IMR-90 (cell line): ENCODE measurements at regions not wholly inside any gene's neighbourhood (a gene's known extent, or its start where the extent isn't known, plus 50 kb on each side); places are given as distances from the start of the nearest gene placed in this dataset.

Source experiments
- ATAC-seq: fragments of 200-7000 bp; cut with Tn5 transposase; 2 replicates; pipeline ENCODE4 v1.9.1; 2020; ENCODE audit warnings: low read depth, mild to moderate bottlenecking, moderate library complexity
- BruUV-seq: library from RNA; stranded (reverse); fragments of 400-500 nt; replicated peaks from 2 replicates; lab custom pipeline; 2021; lab: Mats Ljungman, UMichigan
- CTCF ChIA-PET: fragments of 300-600 bp; formaldehyde crosslinking; extraction: SDS; loops from one replicate; lab custom pipeline; 2021; ENCODE audit warnings: antibody characterized with exemption; lab: Yijun Ruan, JAX
- POLR2A ChIA-PET: fragments of 300-600 bp; sonication (Branson Sonifier 250); formaldehyde crosslinking; loops from one replicate; lab custom pipeline; 2022; ENCODE audit warnings: antibody characterized with exemption; ENCODE audit not compliant: unreplicated experiment; lab: Charles Lee
- DNase-seq: peaks from one replicate; pipeline ENCODE4 v3.0.0; 2013
- H2AFZ ChIP-seq: replicated peaks from 2 replicates; pipeline ENCODE3; 2013; ENCODE audit warnings: low read length, mild to moderate bottlenecking; ENCODE audit not compliant: poor library complexity
- H2AK5ac ChIP-seq: 2 replicates; pipeline ENCODE4 v1.6.1; 2013; ENCODE audit warnings: low read depth, low read length, inconsistent platforms
- H2AK9ac ChIP-seq: replicated peaks from 2 replicates; pipeline ENCODE3; 2013; ENCODE audit warnings: mild to moderate bottlenecking, low read depth, low read length, moderate library complexity; ENCODE audit not compliant: poor library complexity
- H2BK120ac ChIP-seq: 2 replicates; pipeline ENCODE4 v1.6.1; 2013; ENCODE audit warnings: low read depth, low read length, inconsistent platforms
- H2BK15ac ChIP-seq: 3 replicates; pipeline ENCODE4 v1.6.1; 2013; ENCODE audit warnings: low read depth, low read length, inconsistent platforms
- H2BK20ac ChIP-seq: 2 replicates; pipeline ENCODE4 v1.6.1; 2013; ENCODE audit warnings: low read depth, mild to moderate bottlenecking, inconsistent platforms, low read length, moderate library complexity
- H2BK5ac ChIP-seq: 2 replicates; pipeline ENCODE4 v1.6.1; 2013; ENCODE audit warnings: mild to moderate bottlenecking, low read depth, low read length, inconsistent platforms; ENCODE audit not compliant: poor library complexity, severe bottlenecking
- H3K14ac ChIP-seq: replicated peaks from 2 replicates; pipeline ENCODE4 v1.6.1; 2013; ENCODE audit warnings: low read depth, low read length, inconsistent platforms
- H3K18ac ChIP-seq: 2 replicates; pipeline ENCODE4 v1.6.1; 2013; ENCODE audit warnings: low read depth, low read length, control low read depth
- H3K23ac ChIP-seq: 2 replicates; pipeline ENCODE4 v1.6.1; 2013; ENCODE audit warnings: low read depth, low read length, inconsistent platforms
- H3K27ac ChIP-seq: 2 replicates; pipeline ENCODE4 v1.5.1; 2013; ENCODE audit warnings: mild to moderate bottlenecking, control low read depth, low read length; ENCODE audit not compliant: insufficient read depth
- H3K27me3 ChIP-seq: 2 replicates; pipeline ENCODE4 v1.6.1; 2013; ENCODE audit warnings: low read length; ENCODE audit not compliant: control insufficient read depth, insufficient read depth
- H3K36me3 ChIP-seq: 2 replicates; pipeline ENCODE4 v1.6.1; 2013; ENCODE audit warnings: low read length, mixed read lengths; ENCODE audit not compliant: control insufficient read depth, insufficient read depth
- H3K4ac ChIP-seq: 2 replicates; pipeline ENCODE4 v1.6.1; 2013; ENCODE audit warnings: low read depth, low read length, inconsistent platforms
- H3K4me1 ChIP-seq: 2 replicates; pipeline ENCODE4 v1.6.1; 2013; ENCODE audit warnings: low read length, mixed read lengths; ENCODE audit not compliant: control insufficient read depth, insufficient read depth
- H3K4me2 ChIP-seq: 2 replicates; pipeline ENCODE4 v1.6.1; 2013; ENCODE audit warnings: low read depth, mild to moderate bottlenecking, control low read depth, low read length, moderate library complexity
- H3K4me3 ChIP-seq: 2 replicates; pipeline ENCODE4 v1.5.1; 2013; ENCODE audit warnings: low read depth, mild to moderate bottlenecking, control low read depth, low read length, moderate library complexity; ENCODE audit not compliant: insufficient read depth
- H3K56ac ChIP-seq: 2 replicates; pipeline ENCODE4 v1.6.1; 2013; ENCODE audit warnings: low read length, inconsistent platforms; ENCODE audit not compliant: insufficient read depth; ENCODE audit errors: extremely low read depth
- H3K79me1 ChIP-seq, 2 experiments: 2 replicates each; pipeline ENCODE4 v1.6.1; 2013; ENCODE audit warnings: low read length in 2 of 2, inconsistent platforms in 1 of 2, low read depth in 1 of 2
- H3K9ac ChIP-seq: 2 replicates; pipeline ENCODE4 v1.6.1; 2013; ENCODE audit warnings: low read depth, low read length, control low read depth
- H3K9me1 ChIP-seq: 2 replicates; pipeline ENCODE4 v1.6.1; 2013; ENCODE audit warnings: low read length, inconsistent platforms; ENCODE audit not compliant: insufficient read depth
- H3K9me3 ChIP-seq: 2 replicates; pipeline ENCODE4 v1.6.1; 2013; ENCODE audit warnings: low read length; ENCODE audit not compliant: control insufficient read depth, insufficient read depth
- H4K20me1 ChIP-seq: 2 replicates; pipeline ENCODE4 v1.6.1; 2013; ENCODE audit warnings: low read length, inconsistent platforms; ENCODE audit not compliant: insufficient read depth
- H4K5ac ChIP-seq: 2 replicates; pipeline ENCODE4 v1.6.1; 2013; ENCODE audit warnings: mild to moderate bottlenecking, low read depth, low read length, control low read depth
- H4K8ac ChIP-seq, 2 experiments: 2 replicates each; pipeline ENCODE4 v1.6.1; 2013; ENCODE audit warnings: low read depth in 2 of 2, low read length in 2 of 2, control low read depth in 1 of 2, inconsistent platforms in 1 of 2
- H4K91ac ChIP-seq: 2 replicates; pipeline ENCODE4 v1.6.1; 2013; ENCODE audit warnings: low read depth, low read length, inconsistent platforms; ENCODE audit not compliant: insufficient read depth
- BHLHE40 ChIP-seq: fragments of 150-350 bp; IDR thresholded peaks from 2 replicates; pipeline ENCODE4 v1.6.1; 2016; ENCODE audit warnings: mild to moderate bottlenecking, low read depth, low read length
- CHD1 ChIP-seq: IDR thresholded peaks from 2 replicates; pipeline ENCODE4 v1.6.1; 2012; ENCODE audit warnings: low read depth, low read length, improper control_type of control experiment
- FOS ChIP-seq: fragments of 150-350 bp; IDR thresholded peaks from 2 replicates; pipeline ENCODE4 v1.6.1; 2016; ENCODE audit warnings: low read depth, low read length
- MXI1 ChIP-seq: IDR thresholded peaks from 2 replicates; pipeline ENCODE4 v1.6.1; 2012; ENCODE audit warnings: low read depth, mild to moderate bottlenecking, low read length, moderate library complexity, borderline replicate concordance
- RAD21 ChIP-seq: IDR thresholded peaks from 2 replicates; pipeline ENCODE4 v1.6.1; 2012; ENCODE audit warnings: low read length, improper control_type of control experiment
- SMC3 ChIP-seq: fragments of 150-350 bp; IDR thresholded peaks from 2 replicates; pipeline ENCODE4 v1.6.1; 2016; ENCODE audit warnings: low read depth, mild to moderate bottlenecking, antibody characterized with exemption, low read length, moderate library complexity
- USF2 ChIP-seq: fragments of 150-350 bp; IDR thresholded peaks from 2 replicates; pipeline ENCODE4 v1.6.1; 2017; ENCODE audit warnings: mild to moderate bottlenecking, antibody characterized with exemption, low read length, low read depth
- WGBS, 2 experiments: methylation state at CpG; one replicate each; pipeline versions ENCODE4 v1.1.5 to v1.1.7; 2013; ENCODE audit warnings: missing lambda C conversion rate in 2 of 2; ENCODE audit not compliant: insufficient read length in 1 of 2; ENCODE audit errors: extremely low coverage in 2 of 2; 5-methylcytosine and 5-hydroxymethylcytosine counted together
- dilution Hi-C: fragments of 300-500 bp; cut with HindIII; formaldehyde crosslinking; loops from one replicate; pipeline ENCODE4 v1.14.3; 2018; ENCODE audit warnings: low sequenced_read_pairs; ENCODE audit not compliant: unreplicated experiment
- in situ Hi-C: fragments of 300-500 bp; cut with MboI; formaldehyde crosslinking; loops from 3 replicates; pipeline ENCODE4 v1.14.3; 2019; ENCODE audit warnings: low sequenced_read_pairs, inconsistent platforms, mixed read lengths
- intact Hi-C: fragments of 100-400 bp; cut with micrococcal nuclease; formaldehyde crosslinking; loops from 2 replicates; pipeline ENCODE4 v1.10.0; 2022
- TF ChIP-seq, protein P1 (sequence below): fragments of 150-350 bp; IDR thresholded peaks from 2 replicates; pipeline ENCODE4 v1.6.1; 2016; ENCODE audit warnings: low read depth, mild to moderate bottlenecking, low read length, moderate library complexity, borderline replicate concordance

DNA sequence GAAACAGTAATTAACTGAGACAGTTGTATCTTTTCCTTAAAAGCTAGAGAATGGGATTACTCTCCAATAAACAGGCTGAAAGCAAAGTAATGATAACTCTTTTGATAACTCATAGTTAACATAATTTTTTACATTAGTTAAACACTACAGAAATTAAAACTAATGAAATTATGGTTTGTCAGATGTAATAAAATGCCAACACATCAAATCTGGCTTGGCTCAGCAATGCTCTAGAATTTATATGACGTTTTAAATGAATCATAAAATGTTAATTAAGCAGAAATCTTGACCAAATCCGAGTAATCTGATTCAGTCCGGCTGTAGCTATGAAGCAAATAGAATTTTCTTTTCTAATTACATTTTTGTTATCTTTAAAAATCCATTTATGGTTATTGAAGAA lies 244.2 kb upstream of the NR3C2 start:
- no peak overlapping the region for H4K91ac ChIP-seq
- ChIA-PET CTCF (interaction anchor here (0.7 kb wide), 1 partner anchor 171 kb away, joined by 5 read pairs; no protein-coding TSS in a partner anchor), POLR2A (no interaction called here)
- H3K4ac ChIP-seq = no peak overlapping the region
- no peak overlapping the region for H4K5ac ChIP-seq
- no CpG with 5 or more reads among the region's 3 CpGs for WGBS, 2 experiments
- H2AFZ ChIP-seq = no peak overlapping the region
- no peak overlapping the region for H2BK15ac ChIP-seq
- H4K20me1 ChIP-seq = no peaks in the 10 kb centered on the region
- no peaks in the 10 kb centered on the region for H3K9me1 ChIP-seq
- no peaks in the 10 kb centered on the region for H3K27me3 ChIP-seq
- H3K4me1 ChIP-seq = no peaks in the 10 kb centered on the region
- dilution Hi-C loops = no loop called here
- H3K4me2 ChIP-seq = no peak overlapping the region
- no peaks in the 10 kb centered on the region for H3K36me3 ChIP-seq
- H3K14ac ChIP-seq = no peak overlapping the region
- H2BK5ac ChIP-seq = no peak overlapping the region
- H2BK120ac ChIP-seq = no peak overlapping the region
- H3K27ac ChIP-seq = no peak overlapping the region
- H3K9me3 ChIP-seq = no peaks in the 10 kb centered on the region
- H2BK20ac ChIP-seq = no peak overlapping the region
- H3K79me1 ChIP-seq = no peaks in the 10 kb centered on the region
- H4K8ac ChIP-seq = no peak overlapping the region
- no peak overlapping the region for H3K56ac ChIP-seq
- in situ Hi-C loops = no loop called here
- no TSS peak for BruUV-seq
- ATAC-seq (no peak), DNase-seq (no peak)
- no peak overlapping the region for H2AK5ac ChIP-seq
- intact Hi-C loops = no loop called here
- no peak for TF ChIP-seq FOS
- TF ChIP-seq MXI1 = no peak
- no peak for TF ChIP-seq CHD1
- TF ChIP-seq, protein P1, sequence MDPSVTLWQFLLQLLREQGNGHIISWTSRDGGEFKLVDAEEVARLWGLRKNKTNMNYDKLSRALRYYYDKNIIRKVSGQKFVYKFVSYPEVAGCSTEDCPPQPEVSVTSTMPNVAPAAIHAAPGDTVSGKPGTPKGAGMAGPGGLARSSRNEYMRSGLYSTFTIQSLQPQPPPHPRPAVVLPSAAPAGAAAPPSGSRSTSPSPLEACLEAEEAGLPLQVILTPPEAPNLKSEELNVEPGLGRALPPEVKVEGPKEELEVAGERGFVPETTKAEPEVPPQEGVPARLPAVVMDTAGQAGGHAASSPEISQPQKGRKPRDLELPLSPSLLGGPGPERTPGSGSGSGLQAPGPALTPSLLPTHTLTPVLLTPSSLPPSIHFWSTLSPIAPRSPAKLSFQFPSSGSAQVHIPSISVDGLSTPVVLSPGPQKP = no peak
- TF ChIP-seq BHLHE40 = no peak
- TF ChIP-seq RAD21 = no peak
- TF ChIP-seq USF2 = no peak
- no peak for TF ChIP-seq SMC3
- no peak overlapping the region for H2AK9ac ChIP-seq
- no peak overlapping the region for H3K9ac ChIP-seq
- no peak overlapping the region for H3K18ac ChIP-seq
- H3K23ac ChIP-seq = no peak overlapping the region
- H3K4me3 ChIP-seq = no peak overlapping the region
